ENCODE measurements at regions not wholly inside any gene's neighbourhood (a gene's known extent, or its start where the extent isn't known, plus 50 kb on each side); places are given as distances from the start of the nearest gene placed in this dataset.

DNA sequence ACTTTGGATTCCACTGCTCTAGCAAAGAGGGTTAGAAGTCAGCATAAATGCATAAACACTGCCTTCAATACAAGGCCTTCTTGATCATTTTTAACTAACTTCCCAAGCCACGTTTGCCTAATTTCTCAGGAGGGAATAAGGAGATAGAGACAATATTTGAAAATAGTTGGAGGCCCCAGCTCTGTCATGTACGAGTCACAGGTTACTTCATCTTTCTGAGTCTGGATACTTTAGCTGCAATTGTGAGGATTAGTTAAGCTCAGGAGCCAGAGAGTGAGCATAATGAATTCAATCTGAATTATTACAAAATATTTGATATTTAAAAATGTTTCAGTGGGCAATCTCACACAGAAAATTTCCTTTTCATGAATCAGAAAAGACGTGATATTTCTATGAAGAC lies 298.9 kb downstream of the SHOX2 start:
- no peak for DNase-seq (ENCODE audit: low read depth)

DNA sequence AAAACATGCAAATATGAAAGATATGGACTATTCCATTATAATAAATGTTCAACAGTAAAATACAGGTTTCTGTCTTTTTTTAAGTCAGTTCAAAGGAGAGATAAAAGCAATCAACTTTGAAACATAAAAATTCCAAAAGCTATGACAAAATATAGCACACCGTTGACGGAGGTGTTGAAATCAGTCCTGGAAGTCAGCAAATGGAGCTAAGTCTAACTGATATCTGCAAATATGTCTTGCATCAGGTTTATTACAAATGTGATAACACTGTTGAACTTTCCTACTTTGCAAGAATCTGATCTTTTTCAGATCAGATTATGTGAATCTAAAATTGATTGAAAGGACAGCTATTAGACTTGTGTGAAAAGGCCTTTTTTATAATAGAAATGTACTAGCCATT lies 300.7 kb downstream of the SHOX2 start:
- no peak for DNase-seq (ENCODE audit: low read depth)

DNA sequence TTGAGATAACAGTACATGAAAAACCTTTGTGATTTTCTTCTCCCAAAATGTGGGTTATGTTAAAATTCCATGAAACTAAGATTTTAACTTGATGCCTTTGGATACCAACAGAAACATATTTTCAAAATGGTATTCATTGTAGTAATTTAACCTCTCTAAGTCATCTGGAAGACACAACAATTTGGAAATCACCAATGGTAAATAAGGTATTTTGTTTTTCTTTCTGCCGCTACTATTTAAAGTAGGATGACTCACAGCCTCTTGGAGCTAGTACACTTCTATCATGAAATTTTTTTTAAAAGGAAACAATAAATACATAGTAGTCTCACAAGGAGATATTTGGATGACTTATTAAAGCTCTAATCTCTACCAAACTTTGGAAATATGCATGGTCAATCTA lies 291.6 kb upstream of the VEPH1 start:
- peak; percentile 34 for DNase-seq (ENCODE audit: low read depth)

DNA sequence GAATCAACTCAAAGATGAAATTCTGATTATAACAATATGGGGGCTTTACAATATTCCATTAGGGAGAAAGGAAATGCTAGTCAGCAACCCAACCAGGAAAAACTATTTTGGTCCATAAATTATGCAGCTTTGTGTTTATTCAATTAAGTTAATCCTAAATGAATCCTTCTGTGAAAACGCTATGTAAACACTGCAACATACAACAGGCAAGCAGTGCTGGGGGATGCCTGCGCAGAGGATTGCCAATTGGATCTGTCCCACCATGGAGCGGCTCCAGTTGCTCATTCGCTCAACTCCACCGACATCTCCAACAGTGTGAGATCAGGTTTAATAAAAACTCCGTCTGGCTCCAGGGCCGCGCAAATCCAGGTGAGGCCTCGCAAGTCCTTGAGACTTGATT lies 290.5 kb upstream of the VEPH1 start:
- DNase-seq (ENCODE audit: low read depth), result peak; percentile 14

DNA sequence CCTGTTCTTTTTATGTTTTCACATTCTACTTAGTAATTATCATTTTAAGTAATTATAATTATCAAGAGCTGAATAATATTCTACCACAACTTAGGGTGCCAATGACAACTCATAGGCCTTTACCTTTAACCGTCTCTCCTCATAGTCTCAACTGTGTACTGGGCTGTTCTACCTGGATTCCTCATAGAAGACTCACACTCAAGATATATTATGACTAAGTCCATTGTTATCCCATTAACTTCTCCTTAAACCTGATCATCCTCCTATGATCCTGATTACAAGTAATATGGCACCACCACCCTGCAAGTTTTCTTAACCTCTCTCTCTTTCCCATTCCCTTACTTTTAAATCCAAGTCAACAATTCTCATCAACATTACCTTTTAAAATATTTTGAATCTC lies 285.9 kb upstream of the VEPH1 start:
- DNase-seq (ENCODE audit: low read depth), result no peak

DNA sequence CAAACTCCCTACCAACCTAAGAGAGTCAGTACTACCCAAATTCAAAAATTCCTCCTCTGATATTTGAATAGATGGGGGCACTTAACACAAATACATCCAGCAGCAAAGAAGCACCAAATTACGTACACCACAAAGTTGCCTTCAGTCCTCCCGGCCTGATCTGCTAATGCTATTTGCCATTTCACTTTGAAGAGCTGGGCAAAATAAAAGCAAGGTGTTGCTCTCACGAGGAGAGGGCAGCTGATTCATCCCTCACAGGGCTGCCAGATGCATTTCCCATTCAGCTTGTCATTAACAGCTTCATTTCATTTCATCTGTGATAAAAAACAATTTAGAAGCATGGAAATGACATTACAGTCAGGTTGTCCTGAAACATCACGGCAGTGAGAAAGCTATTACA lies 283.4 kb upstream of the VEPH1 start:
- no peak for DNase-seq (ENCODE audit: low read depth)

DNA sequence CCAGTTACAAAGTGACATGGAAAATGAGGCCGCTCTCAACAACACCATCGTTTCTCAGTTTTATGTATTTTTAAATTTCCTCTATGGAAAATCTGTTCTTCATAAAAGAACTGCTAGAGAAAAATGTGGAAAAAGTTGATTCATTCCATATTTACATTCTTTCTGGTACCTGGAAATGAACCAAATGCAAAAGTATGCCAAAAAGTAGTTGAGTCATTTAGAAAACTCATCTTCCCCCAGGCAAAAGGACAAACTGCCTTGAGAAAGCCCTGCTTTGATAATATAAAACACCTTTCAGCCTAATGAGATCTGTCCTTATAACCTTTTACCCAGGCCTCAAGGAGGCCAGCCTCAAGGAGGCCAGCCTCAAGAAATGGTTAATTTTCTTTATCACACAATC lies 283.0 kb upstream of the VEPH1 start:
- peak; percentile 88 for DNase-seq (ENCODE audit: low read depth)

DNA sequence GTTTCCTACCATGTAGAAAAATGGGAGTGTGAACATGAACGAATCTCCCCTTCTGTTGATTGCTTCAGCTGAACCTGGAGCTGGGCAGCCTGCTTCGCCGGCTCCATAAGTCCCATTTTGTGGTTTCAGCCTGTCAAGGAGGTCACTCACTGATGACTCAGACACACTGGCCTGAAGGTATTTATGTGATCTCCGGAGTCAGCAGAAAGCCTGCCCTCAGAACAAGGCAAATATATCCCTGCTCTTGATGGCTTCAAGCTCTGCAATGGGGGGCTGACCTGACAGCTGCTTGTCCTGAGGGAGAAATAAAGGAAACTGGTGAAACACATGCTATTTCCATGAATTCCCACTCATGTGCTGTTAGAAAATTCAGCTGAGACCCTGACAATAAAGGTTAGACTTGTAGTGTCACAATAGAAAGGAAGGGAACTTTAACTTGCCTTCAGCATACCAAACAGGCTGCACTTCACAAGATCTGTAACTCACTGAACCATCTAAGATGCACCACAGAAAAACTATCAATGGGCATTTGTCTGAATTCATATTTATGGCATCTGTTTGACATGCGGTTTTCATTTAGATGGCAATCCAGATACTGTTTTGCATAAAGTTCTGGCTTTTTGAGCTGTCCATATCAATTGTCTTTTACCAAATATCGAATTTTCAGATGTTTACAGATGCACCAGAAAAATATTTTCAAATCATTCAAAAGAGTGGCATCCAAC lies 282.0 kb upstream of the VEPH1 start:
- DNase-seq (ENCODE audit: low read depth), result peak; percentile 79

DNA sequence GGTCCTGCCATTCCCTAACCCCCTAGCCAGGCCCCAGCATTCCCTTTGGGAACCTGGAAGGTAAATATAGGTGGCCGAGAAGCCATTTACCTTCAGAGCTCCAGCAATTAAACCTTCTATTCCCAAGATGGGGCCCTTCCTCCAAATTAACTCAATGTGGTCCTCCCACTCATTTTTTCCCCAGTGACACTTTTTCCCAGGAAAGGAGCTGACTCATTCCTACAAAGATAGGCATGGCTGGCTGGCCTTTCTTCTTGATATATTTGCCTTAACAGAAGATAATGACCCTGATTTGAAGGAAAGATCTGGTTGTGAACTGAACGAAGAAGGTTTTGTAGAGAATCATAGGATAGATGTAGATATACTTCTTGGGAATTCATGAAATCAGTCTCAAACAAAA lies 279.0 kb upstream of the VEPH1 start:
- no peak for DNase-seq (ENCODE audit: low read depth)

DNA sequence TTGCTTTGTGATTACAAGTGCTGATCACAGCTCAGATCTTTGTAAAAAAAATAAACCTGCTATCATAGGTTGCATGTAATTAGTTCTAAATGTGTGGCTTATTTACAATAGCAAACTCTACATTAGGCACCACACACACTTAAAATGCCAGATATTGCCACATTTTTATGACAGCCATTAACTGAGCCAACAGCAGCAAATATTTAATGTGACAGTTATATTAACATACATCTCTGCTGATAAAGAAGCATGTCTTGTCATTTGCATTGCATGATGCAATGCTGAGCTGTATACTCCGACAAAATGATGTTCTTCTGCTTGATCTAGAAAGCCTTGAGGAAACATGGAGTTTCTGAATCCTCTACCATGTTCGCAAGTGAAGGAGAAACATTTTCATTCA lies 273.6 kb upstream of the VEPH1 start:
- DNase-seq (ENCODE audit: low read depth), result no peak

DNA sequence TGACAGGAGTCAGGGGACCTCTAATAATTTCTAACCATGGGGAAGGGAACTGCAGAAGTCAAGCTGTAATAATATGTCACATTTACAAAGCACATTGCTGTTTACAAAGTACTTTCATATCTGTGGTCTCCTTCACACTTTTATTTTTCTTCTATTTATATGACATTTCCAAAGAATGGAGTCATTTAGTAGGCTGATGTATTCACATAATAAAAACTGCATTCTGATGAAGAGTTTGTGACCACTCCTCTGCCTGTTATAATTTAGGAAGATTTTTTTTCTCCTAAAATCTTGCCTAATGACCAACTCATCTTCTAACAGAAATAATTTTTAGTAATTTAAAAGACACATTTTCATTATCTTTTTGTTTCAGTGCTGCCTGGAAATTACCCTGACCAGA lies 272.2 kb upstream of the VEPH1 start:
- DNase-seq (ENCODE audit: low read depth), result no peak

DNA sequence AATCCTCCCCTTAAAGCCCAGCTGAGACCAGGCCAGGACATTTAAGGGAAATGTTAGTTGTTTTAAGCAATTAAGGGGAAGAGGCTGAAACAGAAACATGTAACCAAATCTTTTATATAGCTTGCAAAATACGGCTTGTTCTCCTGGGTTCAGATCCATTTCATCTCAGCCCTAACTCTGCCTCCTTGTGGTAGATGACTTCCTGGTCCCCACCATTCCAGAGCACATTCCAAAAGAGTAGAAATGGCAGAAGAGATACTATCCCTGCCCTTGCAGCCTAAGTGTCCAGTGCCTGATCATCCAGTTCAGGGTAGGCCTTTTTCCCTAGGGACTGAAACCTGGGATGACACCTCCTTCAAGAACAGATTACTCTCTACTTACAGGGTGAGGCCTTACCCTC lies 266.2 kb upstream of the VEPH1 start:
- no peak for DNase-seq (ENCODE audit: low read depth)

DNA sequence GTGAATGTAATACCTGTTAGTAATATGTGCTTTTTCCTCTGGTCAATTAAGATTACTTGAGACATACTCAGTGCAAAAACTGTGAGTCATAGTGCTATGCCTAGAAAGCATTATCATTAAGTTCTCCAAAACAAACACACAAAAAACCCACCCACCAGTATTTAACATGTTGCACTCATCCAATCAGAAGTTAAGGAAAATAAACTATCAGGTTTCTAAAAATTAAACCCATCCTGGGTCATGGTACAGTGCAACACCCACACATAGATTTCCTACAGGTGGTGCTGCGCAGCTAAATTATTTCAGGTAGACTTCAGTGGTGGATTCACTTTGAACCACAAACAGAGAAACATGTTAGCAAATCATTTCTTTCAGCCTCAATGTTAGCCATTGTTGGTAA lies 264.4 kb upstream of the VEPH1 start:
- DNase-seq (ENCODE audit: low read depth), result no peak

DNA sequence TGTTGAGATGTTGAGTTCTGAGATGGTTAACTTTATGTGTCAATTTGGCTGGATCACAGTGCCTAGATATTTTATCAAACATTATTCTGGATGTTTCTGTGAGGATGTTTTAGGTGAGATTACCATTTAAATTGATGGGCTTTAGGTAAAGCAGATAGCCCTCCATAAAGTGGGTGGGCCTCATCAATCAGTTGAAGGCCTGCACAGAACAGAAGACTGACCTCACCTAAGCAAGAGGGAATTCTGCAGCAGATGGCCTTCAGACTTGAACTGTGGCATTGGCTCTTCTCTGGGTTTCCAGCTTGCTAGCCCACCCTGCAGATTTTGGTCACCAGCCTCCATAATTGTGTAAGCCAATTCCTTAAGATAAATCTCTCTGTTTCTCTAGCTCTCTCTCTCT lies 260.4 kb upstream of the VEPH1 start:
- no peak for DNase-seq (ENCODE audit: low read depth)

DNA sequence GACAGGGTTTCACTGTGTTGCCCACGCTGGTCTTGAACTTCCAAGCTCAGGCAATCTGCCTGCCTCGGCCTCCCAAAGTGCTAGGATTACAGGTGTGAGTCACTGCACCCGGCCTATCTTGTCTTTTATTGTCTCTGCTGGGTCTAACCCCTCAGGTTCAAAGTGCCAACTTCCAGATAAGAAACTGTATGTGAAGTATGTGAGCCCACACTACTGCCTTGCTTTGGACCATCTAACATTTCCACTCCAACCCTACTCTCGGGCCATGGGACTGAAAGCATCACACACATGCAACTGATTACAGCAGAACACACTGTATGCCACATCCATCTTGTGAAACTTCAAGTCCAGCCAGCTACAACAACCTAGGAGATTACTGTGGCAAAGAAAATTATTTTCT lies 256.1 kb upstream of the VEPH1 start:
- DNase-seq (ENCODE audit: low read depth), result no peak

DNA sequence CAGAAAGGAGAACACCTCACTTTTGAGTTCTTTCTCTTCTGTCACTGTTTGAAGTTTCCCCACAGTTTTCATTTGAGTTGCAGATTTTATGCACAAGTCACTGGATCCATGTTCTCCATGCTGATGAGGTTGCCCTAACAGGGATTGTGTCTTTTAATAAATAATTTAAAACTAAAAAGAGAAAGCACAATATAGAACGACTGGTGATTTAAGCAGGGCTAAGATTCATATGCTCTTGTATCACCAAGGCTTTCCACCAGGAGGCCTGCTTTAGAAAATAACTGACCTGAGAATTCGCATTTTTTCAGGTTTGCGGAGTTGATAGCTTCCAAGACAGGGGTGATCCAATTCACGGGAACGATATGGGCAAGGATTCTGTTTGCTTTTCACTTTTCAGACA lies 252.0 kb upstream of the VEPH1 start:
- no peak for DNase-seq (ENCODE audit: low read depth)

DNA sequence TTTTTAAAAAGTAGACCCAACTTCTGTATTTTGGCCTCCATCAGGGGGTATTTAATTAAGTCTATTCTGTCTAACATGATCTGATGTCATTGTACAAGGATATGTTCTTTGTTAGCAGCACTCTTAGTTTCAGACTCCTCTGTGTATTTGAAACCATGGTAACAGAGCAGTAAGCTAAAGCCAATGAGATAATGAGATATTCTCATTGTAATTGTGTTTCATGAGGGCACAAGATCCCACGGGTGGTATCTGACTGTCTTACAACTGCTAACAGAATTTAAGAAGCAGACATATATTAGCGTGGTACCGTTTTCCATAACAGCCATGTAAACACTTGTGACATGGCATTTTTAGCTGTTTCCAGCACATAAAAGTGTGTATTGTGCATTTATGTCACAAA lies 251.2 kb upstream of the VEPH1 start:
- DNase-seq (ENCODE audit: low read depth), result no peak

DNA sequence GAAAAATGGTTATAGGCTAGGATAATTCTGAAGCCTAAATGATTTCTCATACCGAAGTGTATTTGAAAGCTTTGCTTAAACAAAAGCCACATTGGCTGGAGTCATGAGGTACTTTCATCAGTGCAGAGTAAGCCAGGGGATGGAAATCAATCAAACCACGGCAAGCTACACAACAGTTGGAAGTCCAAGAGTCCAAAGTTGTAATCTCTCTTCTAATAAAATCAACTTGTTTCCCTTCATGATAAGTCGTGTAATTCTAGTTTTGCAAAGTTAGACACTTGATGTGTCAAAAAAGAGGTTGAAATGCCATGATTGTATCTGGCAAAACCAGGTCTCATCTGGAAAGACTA lies 250.5 kb upstream of the VEPH1 start:
- no peak for DNase-seq (ENCODE audit: low read depth)

DNA sequence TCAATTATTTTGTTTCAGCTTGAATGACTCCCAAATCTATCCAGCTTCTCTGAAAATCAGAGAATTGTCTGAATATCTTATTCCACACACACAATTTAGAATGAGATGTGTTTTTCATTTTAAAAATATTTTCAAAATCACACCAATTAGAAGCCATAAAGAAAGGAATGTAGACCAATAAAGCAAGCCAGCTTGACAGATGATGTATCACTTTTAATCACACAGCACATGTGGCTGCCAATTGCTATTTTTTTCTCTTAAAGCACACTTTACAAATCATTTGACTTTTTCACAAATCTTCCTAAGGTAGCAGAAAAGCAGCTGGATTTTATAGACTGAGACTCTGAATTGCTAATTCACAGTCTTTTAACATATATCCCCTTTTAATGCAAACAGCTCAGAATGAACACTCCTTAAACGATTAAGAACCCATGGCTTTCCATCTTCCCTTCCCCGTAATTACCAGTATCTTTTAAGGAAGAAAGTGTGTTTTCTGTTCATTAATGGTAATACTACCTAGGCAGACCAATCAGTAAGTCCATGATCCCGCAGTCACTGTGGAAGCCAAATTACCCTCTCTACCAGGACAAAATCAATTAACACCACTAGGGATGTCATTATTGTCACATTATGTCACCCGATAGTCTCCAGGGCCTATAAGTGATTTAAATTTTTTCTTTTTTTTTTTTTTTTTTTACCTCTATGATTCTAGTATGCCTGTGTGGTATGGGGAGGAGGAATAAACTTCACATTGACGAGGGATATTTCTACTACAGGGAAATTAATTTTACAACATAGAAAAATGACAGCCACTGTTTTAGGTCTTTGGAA lies 250.0 kb upstream of the VEPH1 start:
- DNase-seq (ENCODE audit: low read depth), result no peak

DNA sequence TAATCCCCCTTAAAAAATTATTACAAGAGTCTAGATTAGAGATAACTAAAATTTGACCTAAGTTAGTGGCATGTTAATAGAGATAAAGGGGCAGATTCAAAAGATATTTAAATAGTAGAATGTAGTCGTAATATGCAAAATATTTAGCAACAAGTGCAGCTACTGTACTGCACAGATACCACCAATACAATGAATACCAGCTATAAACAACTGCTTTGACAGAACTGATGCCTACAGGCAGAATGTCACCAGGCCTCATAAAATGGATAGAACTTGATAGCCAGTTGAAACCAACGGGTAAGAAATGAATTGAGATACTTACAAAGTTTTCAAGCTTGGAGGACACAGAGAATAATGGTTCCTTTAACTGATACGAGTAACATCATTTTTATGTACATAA lies 249.3 kb upstream of the VEPH1 start:
- DNase-seq (ENCODE audit: low read depth), result no peak

DNA sequence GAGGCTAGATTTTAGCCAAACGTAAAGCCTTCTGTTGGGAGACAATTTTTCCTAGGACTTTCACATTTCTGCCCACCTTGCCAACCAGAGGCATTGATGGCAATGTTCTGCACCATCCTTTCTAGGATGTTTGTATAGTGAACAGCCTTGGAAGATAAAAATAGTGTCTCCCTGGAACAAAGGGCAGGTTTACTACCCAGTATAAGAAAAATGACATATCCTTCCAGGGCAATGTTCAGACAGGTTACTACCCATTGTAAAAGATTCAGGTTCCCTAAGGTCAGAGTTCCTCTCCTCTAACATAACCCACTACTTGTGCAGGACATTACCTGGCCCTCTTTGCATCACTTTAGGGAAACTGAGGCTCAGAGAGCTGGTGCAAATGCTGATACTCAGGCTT lies 248.2 kb upstream of the VEPH1 start:
- no peak for DNase-seq (ENCODE audit: low read depth)

DNA sequence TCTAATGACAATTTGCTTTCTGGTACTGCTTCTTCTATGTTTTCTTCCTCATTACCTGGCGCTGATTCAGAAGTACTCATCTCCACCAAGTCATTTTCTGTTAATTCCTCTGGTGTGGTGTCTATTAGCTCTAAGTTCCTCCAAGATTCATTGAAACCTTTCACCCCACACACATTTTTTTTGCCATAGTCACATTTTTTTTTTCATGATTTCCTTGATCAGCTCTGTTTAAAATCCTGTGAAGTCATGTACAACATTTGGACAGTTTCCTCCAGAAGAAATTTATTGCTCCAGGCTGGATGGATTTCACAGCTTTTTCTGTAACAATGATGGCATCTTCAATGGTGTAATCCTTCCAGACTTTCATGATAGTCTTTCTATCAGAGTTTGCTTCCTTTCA lies 243.2 kb upstream of the VEPH1 start:
- no peak for DNase-seq (ENCODE audit: low read depth)

DNA sequence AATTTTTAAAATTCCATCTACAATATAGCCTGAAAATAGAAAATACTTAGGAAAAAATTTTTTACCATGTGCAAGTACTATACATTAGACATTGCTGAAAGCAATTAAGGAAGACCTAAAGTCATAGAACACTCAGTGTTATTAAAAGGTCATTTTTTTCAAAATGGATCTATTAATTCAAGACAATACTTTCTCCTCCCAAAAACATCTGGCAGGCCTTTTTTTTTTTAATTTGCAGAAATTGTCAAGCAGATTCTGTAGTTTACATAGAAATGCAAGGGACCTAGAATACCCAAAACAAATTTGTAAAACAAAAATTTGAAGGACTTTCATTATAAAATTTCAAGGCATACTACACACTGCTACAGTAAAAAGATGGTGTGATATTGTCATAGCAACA lies 238.4 kb upstream of the VEPH1 start:
- no peak for DNase-seq (ENCODE audit: low read depth)

DNA sequence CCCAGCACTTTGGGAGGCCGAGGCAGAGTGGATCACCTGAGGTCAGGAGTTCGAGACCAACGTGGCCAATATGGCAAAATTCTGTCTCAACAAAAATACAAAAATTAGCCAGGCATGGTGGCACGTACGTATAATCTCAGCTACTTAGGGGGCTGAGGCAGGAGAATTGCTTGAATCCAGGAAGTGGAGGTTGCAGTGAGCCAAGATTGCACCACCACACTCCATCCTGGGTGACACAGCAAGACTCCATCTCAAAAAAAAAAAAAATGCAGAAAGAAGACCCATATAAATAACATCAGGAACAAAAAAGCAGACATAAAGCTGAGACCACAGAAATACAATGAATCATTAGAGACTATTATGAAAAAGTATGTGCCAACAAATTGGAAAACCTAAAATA lies 235.2 kb upstream of the VEPH1 start:
- DNase-seq (ENCODE audit: low read depth), result no peak

Measured in fibroblast of the conjunctiva (primary cell).